CD4-positive, alpha-beta memory T cell (primary cell): ENCODE measurements at regions not wholly inside any gene's neighbourhood (a gene's known extent, or its start where the extent isn't known, plus 50 kb on each side); places are given as distances from the start of the nearest gene placed in this dataset.

ENCODE experiments used
- CTCF ChIA-PET: fragments of 350-600 bp; sonication (Branson Sonifier 250); formaldehyde crosslinking; loops from one replicate; lab custom pipeline; 2021; ENCODE audit warnings: inconsistent platforms; ENCODE audit not compliant: partially characterized antibody; lab: Charles Lee
- POLR2A ChIA-PET: fragments of 350-600 bp; sonication (Branson Sonifier 250); formaldehyde crosslinking; loops from one replicate; lab custom pipeline; 2021; ENCODE audit not compliant: partially characterized antibody; lab: Charles Lee
- DNase-seq, 5 donors: peaks; one replicate each; pipeline versions ENCODE4 v3.0.0 to v3.0.0-alpha.2; 2020 to 2022; ENCODE audit warnings: mixed read lengths in 1 of 5
- H3K27ac ChIP-seq: one replicate; pipeline ENCODE4 v1.7.0; 2013; ENCODE audit warnings: low read depth, low read length
- H3K27me3 ChIP-seq: 2 replicates; pipeline ENCODE4 v1.7.0; 2013; ENCODE audit warnings: mild to moderate bottlenecking, low read length, moderate library complexity; ENCODE audit not compliant: insufficient read depth
- H3K36me3 ChIP-seq: 2 replicates; pipeline ENCODE4 v1.7.0; 2013; ENCODE audit warnings: mild to moderate bottlenecking, low read length, moderate library complexity; ENCODE audit not compliant: insufficient read depth
- H3K4me1 ChIP-seq: 2 replicates; pipeline ENCODE4 v1.7.0; 2013; ENCODE audit warnings: mild to moderate bottlenecking, low read length, moderate library complexity; ENCODE audit not compliant: insufficient read depth
- H3K4me3 ChIP-seq, 2 donors: one replicate each; pipeline ENCODE4 v1.7.0; 2013; ENCODE audit warnings: low read length in 2 of 2, mild to moderate bottlenecking in 1 of 2
- H3K9me3 ChIP-seq, 2 donors: one replicate each; pipeline ENCODE4 v1.7.0; 2013; ENCODE audit warnings: low read length in 2 of 2, control low read depth in 1 of 2; ENCODE audit not compliant: control insufficient read depth in 1 of 2
- H3K27ac Mint-ChIP-seq, 7 donors: one replicate each; pipeline ENCODE4 v1.8.0; 2020 to 2021; ENCODE audit warnings: mixed read lengths in 7 of 7, mild to moderate bottlenecking in 6 of 7, inconsistent platforms in 3 of 7, moderate library complexity in 3 of 7
- H3K27me3 Mint-ChIP-seq, 2 donors: one replicate each; pipeline ENCODE4 v1.8.0; 2020 to 2021; ENCODE audit warnings: mixed read lengths in 2 of 2
- H3K36me3 Mint-ChIP-seq, 2 donors: one replicate each; pipeline ENCODE4 v1.8.0; 2020 to 2021; ENCODE audit warnings: mixed read lengths in 2 of 2, inconsistent platforms in 1 of 2, mild to moderate bottlenecking in 1 of 2
- H3K4me1 Mint-ChIP-seq, 4 donors: one replicate each; pipeline ENCODE4 v1.8.0; 2020 to 2021; ENCODE audit warnings: mixed read lengths in 4 of 4, mild to moderate bottlenecking in 1 of 4
- H3K4me3 Mint-ChIP-seq, 8 donors: one replicate each; pipeline ENCODE4 v1.8.0; 2020 to 2021; ENCODE audit warnings: mixed read lengths in 8 of 8, mild to moderate bottlenecking in 7 of 8, moderate library complexity in 6 of 8, inconsistent platforms in 3 of 8
- H3K9me3 Mint-ChIP-seq, 8 donors: one replicate each; pipeline ENCODE4 v1.8.0; 2020 to 2021; ENCODE audit warnings: mixed read lengths in 8 of 8, mild to moderate bottlenecking in 5 of 8, inconsistent platforms in 3 of 8, moderate library complexity in 1 of 8
- intact Hi-C: fragments of 100-400 bp; cut with micrococcal nuclease; formaldehyde crosslinking; loops from one replicate; pipeline ENCODE4 v1.15.1; 2023

DNA sequence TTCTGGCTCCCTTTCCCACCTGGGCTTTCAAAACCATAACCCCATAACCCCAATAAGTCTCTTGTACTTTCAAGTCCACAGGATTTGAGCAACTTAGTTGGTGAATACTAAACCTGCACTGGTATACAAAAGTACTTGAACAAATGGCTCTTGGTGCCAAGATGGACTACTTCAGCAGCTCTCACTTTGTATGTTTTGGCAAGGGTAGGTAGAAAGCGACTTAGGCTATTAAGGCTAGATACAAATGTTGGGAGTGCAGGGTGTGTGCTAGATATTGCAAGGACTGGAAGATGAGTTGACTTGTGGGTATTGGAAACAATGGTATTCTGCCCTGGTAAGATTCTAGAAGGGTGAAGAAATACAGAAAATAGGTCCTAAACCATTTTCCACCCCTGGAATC is 182.6 kb upstream of the MOCS1 start:
- ChIA-PET POLR2A (no interaction called here), CTCF (no interaction called here)
- Histone ChIP-seq H3K4me1 (no peaks in the 10 kb centered on the region), H3K36me3 (no peaks in the 10 kb centered on the region), H3K9me3 (no peaks in the 10 kb centered on the region), H3K27ac (no peak overlapping the region), H3K4me3 (no peak overlapping the region), H3K27me3 (no peaks in the 10 kb centered on the region)
- no peak overlapping the region for H3K27ac Mint-ChIP-seq
- no peak overlapping the region for H3K4me3 Mint-ChIP-seq
- no peaks in the 10 kb centered on the region for H3K36me3 Mint-ChIP-seq
- peaks cover 1 to 8% of the 10 kb centered on the region in 2 donors for H3K27me3 Mint-ChIP-seq
- intact Hi-C loops, result no loop called here
- H3K4me1 Mint-ChIP-seq, result no peaks in the 10 kb centered on the region
- peaks cover 0 to 4% (median 0%) of the 10 kb centered on the region in 8 donors for H3K9me3 Mint-ChIP-seq
- no peak for DNase-seq

DNA sequence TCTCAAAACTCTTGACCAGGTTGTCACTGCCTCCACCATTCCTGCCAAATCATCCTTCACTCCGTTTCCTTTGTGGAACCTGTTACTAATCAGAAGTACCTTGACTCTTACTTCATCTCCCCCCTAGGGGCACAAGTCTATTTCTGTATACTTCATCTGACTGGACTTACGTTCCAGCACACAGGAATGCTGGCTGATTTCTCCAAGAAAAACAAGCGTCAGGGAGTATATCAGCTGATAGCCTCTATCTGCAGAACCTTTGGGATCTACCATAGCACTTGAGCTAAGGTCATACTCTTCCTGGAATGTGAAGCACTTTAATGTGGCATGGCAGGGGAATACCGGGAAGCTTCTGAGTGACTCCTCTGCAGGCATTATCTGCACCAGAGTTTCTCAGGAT is 178.1 kb upstream of the MOCS1 start:
- Mint-ChIP-seq H3K27ac (no peak overlapping the region), H3K27me3 (peaks cover 1 to 8% of the 10 kb centered on the region in 2 donors), H3K9me3 (peaks cover 0 to 15% (median 3%) of the 10 kb centered on the region in 8 donors), H3K36me3 (no peaks in the 10 kb centered on the region), H3K4me3 (no peak overlapping the region), H3K4me1 (no peaks in the 10 kb centered on the region)
- DNase-seq, result no peak
- ChIA-PET POLR2A (no interaction called here), CTCF (no interaction called here)
- no peak overlapping the region for H3K4me3 ChIP-seq
- H3K27me3 ChIP-seq, result no peaks in the 10 kb centered on the region
- H3K36me3 ChIP-seq, result no peaks in the 10 kb centered on the region
- no peaks in the 10 kb centered on the region for H3K4me1 ChIP-seq
- no peak overlapping the region for H3K27ac ChIP-seq
- intact Hi-C loops, result no loop called here
- no peaks in the 10 kb centered on the region for H3K9me3 ChIP-seq

DNA sequence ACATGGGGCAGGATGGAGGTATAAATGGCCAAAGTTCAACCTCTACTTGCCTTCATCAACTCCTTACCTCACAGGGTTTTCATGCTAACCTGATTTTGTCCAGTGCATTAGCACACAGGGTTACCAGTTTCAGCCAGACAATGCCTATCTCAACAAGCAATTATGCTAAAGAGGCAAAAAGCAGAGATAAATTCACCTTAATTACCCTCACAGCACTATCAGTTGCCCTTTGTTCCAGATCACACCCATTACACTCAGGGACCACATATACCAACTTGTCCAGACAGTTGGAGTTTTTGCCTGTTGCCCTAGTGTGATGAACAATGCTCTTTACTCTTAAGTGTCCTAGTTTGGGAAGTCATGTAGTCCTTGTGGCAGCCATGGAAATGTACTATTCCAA is 174.5 kb upstream of the MOCS1 start:
- ChIA-PET CTCF (no interaction called here), POLR2A (no interaction called here)
- DNase-seq, result no peak
- Mint-ChIP-seq H3K4me3 (no peak overlapping the region), H3K9me3 (peaks cover 0 to 13% (median 4%) of the 10 kb centered on the region in 8 donors), H3K27me3 (peaks cover 1 to 8% of the 10 kb centered on the region in 2 donors), H3K27ac (no peak overlapping the region), H3K36me3 (no peaks in the 10 kb centered on the region), H3K4me1 (no peaks in the 10 kb centered on the region)
- Histone ChIP-seq H3K9me3 (no peaks in the 10 kb centered on the region), H3K27ac (no peak overlapping the region), H3K36me3 (no peaks in the 10 kb centered on the region), H3K27me3 (no peaks in the 10 kb centered on the region), H3K4me1 (no peaks in the 10 kb centered on the region), H3K4me3 (no peak overlapping the region)
- intact Hi-C loops, result no loop called here

DNA sequence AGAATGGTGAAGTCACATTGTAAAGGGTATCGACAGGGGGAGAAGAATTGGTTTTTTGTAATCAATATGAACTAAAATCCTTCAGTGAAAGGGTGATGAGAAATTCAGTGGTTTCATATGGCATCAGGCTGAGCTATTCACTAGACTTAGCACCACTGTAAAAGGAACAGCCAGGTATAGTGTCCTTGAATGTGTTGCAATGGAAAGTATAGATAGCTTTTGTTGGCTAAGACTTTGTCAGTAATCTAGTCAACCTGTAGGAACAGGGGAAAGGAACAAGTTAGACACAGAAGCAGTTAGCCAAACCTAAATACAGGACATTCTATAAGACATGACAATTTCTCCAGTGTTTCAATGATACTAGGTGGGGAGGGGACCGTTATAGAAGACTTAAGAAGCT is 172.6 kb upstream of the MOCS1 start:
- Histone ChIP-seq H3K4me3 (no peak overlapping the region), H3K27ac (no peak overlapping the region), H3K4me1 (no peaks in the 10 kb centered on the region), H3K27me3 (no peaks in the 10 kb centered on the region), H3K36me3 (no peaks in the 10 kb centered on the region), H3K9me3 (no peaks in the 10 kb centered on the region)
- intact Hi-C loops, result no loop called here
- H3K36me3 Mint-ChIP-seq, result no peaks in the 10 kb centered on the region
- DNase-seq, result no peak
- peaks cover 2 to 13% (median 6%) of the 10 kb centered on the region in 8 donors for H3K9me3 Mint-ChIP-seq
- H3K4me1 Mint-ChIP-seq, result no peaks in the 10 kb centered on the region
- H3K4me3 Mint-ChIP-seq, result no peak overlapping the region
- no peak overlapping the region for H3K27ac Mint-ChIP-seq
- CTCF ChIA-PET, result no interaction called here
- no peaks in the 10 kb centered on the region for H3K27me3 Mint-ChIP-seq
- POLR2A ChIA-PET, result no interaction called here

DNA sequence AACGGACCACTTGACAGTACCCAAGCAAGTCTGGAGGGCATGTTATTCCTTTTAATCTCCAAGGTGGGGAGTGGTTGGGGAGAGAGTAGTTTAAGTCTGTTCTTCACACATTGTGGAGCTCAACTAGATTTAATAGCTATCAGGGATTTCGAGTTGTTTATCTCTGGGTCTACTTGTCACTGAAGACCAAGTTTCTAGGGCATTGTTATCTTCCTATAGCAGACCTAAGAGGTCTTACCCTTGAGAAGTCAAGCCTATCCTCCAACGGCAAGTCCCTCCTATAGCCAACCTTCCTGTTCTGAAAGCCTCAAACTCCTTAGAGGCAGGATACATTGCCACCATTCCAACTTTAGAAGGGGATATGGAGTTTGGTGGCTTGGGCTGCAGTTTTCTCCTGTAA is 164.5 kb upstream of the MOCS1 start:
- CTCF ChIA-PET, result no interaction called here
- Mint-ChIP-seq H3K4me1 (no peaks in the 10 kb centered on the region), H3K9me3 (peaks cover 0 to 6% (median 2%) of the 10 kb centered on the region in 8 donors), H3K27me3 (no peaks in the 10 kb centered on the region), H3K36me3 (no peaks in the 10 kb centered on the region), H3K27ac (no peak overlapping the region), H3K4me3 (no peak overlapping the region)
- Histone ChIP-seq H3K27me3 (no peaks in the 10 kb centered on the region), H3K4me1 (no peaks in the 10 kb centered on the region), H3K4me3 (no peak overlapping the region), H3K27ac (no peak overlapping the region), H3K36me3 (no peaks in the 10 kb centered on the region), H3K9me3 (no peaks in the 10 kb centered on the region)
- DNase-seq, result no peak
- POLR2A ChIA-PET, result no interaction called here
- intact Hi-C loops, result no loop called here

DNA sequence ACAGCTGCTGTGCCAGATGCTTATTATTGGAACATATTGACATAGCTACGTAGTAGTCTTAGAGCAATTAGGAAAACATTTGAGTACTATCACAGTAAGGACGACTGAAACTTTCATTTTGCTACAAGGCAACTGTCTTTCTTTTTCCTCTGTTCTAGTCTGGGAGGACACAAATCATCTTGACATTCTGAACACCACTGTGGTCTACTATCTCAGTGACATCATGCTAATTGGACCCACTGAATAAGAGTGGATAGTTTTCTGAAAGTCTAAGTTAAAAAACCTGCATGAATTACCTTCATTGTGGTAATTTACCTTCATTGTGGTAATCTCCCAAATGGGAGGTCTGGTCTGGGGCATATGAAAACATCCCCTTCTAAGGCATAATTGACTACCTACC is 163.3 kb upstream of the MOCS1 start:
- no peak for DNase-seq
- POLR2A ChIA-PET, result no interaction called here
- H3K27ac ChIP-seq, result no peak overlapping the region
- no peaks in the 10 kb centered on the region for H3K9me3 ChIP-seq
- H3K27me3 ChIP-seq, result no peaks in the 10 kb centered on the region
- H3K4me1 ChIP-seq, result no peaks in the 10 kb centered on the region
- no peak overlapping the region for H3K4me3 Mint-ChIP-seq
- H3K27ac Mint-ChIP-seq, result no peak overlapping the region
- no peaks in the 10 kb centered on the region for H3K36me3 ChIP-seq
- intact Hi-C loops, result no loop called here
- peaks cover 0 to 8% (median 3%) of the 10 kb centered on the region in 8 donors for H3K9me3 Mint-ChIP-seq
- H3K4me1 Mint-ChIP-seq, result no peaks in the 10 kb centered on the region
- H3K4me3 ChIP-seq, result no peak overlapping the region
- H3K27me3 Mint-ChIP-seq, result no peaks in the 10 kb centered on the region
- CTCF ChIA-PET, result no interaction called here
- H3K36me3 Mint-ChIP-seq, result no peaks in the 10 kb centered on the region

DNA sequence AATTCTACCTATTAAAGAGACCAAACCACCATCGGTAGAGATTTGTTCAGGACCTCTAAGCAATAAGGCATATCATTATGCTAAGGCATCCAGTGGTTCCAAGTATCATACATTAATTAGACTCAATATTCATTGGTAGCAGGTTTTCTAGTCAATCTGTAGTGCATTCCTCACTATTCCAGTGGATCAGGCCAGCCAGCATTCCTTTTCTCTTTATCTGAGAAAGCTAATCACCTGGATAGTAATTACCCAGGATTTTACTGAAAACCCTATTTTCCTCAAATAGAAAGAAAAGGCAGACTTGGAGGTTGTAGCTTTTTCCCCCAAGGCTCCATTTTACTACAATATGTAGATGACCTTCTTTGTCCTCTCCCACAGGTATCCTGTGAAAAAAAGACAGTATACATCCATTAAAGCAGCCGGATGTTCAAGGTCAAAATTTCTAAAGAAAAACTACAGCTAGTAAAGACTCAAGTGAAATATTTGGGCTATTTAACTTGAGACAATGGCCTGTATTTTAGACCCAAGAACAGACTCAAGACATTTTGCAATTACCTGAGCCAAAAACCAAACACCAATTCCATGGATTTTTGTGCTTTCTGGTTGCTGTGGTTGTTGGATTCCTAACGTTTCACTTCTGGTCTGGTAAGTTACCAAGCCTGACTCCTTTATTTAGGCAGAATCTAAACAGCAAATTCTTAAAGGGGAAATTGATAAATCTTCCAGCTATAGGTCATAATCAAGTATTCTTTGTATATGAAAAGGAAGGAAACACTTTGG is 149.1 kb upstream of the MOCS1 start:
- peaks cover 0 to 2% of the 10 kb centered on the region in 2 donors for H3K27me3 Mint-ChIP-seq
- H3K36me3 Mint-ChIP-seq, result no peaks in the 10 kb centered on the region
- no peaks in the 10 kb centered on the region for H3K4me1 Mint-ChIP-seq
- no peak for DNase-seq
- intact Hi-C loops, result no loop called here
- peaks cover 0 to 4% (median 0%) of the 10 kb centered on the region in 8 donors for H3K9me3 Mint-ChIP-seq
- Histone ChIP-seq H3K4me1 (no peaks in the 10 kb centered on the region), H3K9me3 (no peaks in the 10 kb centered on the region), H3K4me3 (no peak overlapping the region), H3K36me3 (no peaks in the 10 kb centered on the region), H3K27ac (no peak overlapping the region), H3K27me3 (no peaks in the 10 kb centered on the region)
- ChIA-PET POLR2A (no interaction called here), CTCF (no interaction called here)
- H3K27ac Mint-ChIP-seq, result no peak overlapping the region
- H3K4me3 Mint-ChIP-seq, result no peak overlapping the region
